Upper lobe of left lung (tissue), 6 donors: ENCODE measurements at regions not wholly inside any gene's neighbourhood (a gene's known extent, or its start where the extent isn't known, plus 50 kb on each side); places are given as distances from the start of the nearest gene placed in this dataset.

ENCODE experiments used
- ATAC-seq, 2 donors: fragments of 200-7000 bp; cut with Tn5 transposase; one replicate each; pipeline ENCODE4 v1.9.1; 2022; ENCODE audit warnings: mild to moderate bottlenecking in 2 of 2, moderate library complexity in 2 of 2; ENCODE audit not compliant: low FRiP score in 2 of 2
- DNase-seq, 2 donors: peaks; one replicate each; pipeline ENCODE4 v3.0.0-alpha.2; 2019 to 2020
- H3K27ac ChIP-seq, 4 donors: fragments of 200-600 bp; sonication (generic); one replicate each; pipeline ENCODE4 v1.5.1; 2016 to 2019
- H3K27me3 ChIP-seq, 4 donors: fragments of 200-600 bp; sonication (generic); one replicate each; pipeline ENCODE4 v1.5.1; 2017 to 2019
- H3K36me3 ChIP-seq, 4 donors: fragments of 200-600 bp; sonication (generic); one replicate each; pipeline ENCODE4 v1.5.1; 2016 to 2019
- H3K4me1 ChIP-seq, 4 donors: fragments of 200-600 bp; sonication (generic); one replicate each; pipeline ENCODE4 v1.5.1; 2018 to 2019
- H3K4me3 ChIP-seq, 4 donors: fragments of 200-600 bp; sonication (generic); one replicate each; pipeline ENCODE4 v1.5.1; 2017 to 2019; ENCODE audit warnings: mild to moderate bottlenecking in 2 of 4, moderate library complexity in 1 of 4
- H3K9me3 ChIP-seq, 4 donors: fragments of 200-600 bp; sonication (generic); one replicate each; pipeline ENCODE4 v1.5.1; 2018 to 2019
- CTCF ChIP-seq, 6 experiments: fragments of 450-650 bp in 4 of 6; fragments of 200-600 bp in 2 of 6; sonication (generic) in 2 of 6; IDR thresholded peaks; one replicate each; pipeline ENCODE4 v1.5.1; 2016 to 2019; ENCODE audit warnings: antibody characterized with exemption in 6 of 6
- EP300 ChIP-seq, 4 donors: sonication (generic); formaldehyde crosslinking; IDR thresholded peaks; one replicate each; pipeline ENCODE4 v1.5.1; 2017; ENCODE audit warnings: antibody characterized with exemption in 4 of 4, control low read depth in 2 of 4
- POLR2A ChIP-seq, 4 donors: fragments of 450-650 bp; IDR thresholded peaks; one replicate each; pipeline ENCODE4 v1.5.1; 2016 to 2017; ENCODE audit warnings: antibody characterized with exemption in 4 of 4, mild to moderate bottlenecking in 2 of 4
- POLR2AphosphoS5 ChIP-seq, 2 donors: sonication (generic); formaldehyde crosslinking; IDR thresholded peaks; one replicate each; pipeline ENCODE4 v1.5.1; 2017; ENCODE audit warnings: antibody characterized with exemption in 2 of 2
- WGBS, 2 donors: methylation state at CpG; one replicate each; pipeline ENCODE4 v1.1.5; 2017 to 2018; 5-methylcytosine and 5-hydroxymethylcytosine counted together
- donor health status: DM: no; HTN: no; CAD: no; lungs with moderate emphysema.
- donor health status: DM: no; HTN: yes; CAD: no; lungs with severe emphysema.

DNA sequence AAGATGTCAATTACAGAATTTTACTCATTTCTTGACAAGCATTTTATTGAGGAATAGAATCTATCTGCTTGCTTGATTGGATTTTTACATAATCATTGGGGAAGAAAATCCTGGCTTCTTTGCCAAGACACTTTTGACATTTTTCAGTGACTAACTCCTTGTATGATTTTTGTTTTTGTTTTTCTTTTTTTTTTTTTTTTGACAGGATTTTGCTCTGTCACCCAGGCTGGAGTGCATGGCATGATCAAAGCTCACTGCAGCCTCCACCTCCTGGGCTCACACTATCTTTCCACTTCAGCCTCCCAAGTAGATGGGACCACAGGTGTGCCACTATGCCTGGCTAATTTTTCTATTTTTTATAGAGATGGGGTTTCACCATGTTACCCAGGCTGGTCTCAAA lies 672.3 kb upstream of the RGMB start:
- Histone ChIP-seq H3K9me3 (no peaks in the 10 kb centered on the region), H3K4me1 (no peaks in the 10 kb centered on the region), H3K4me3 (no peak overlapping the region), H3K27me3 (no peaks in the 10 kb centered on the region), H3K27ac (no peak overlapping the region), H3K36me3 (no peaks in the 10 kb centered on the region)
- DNase-seq (no peak), ATAC-seq (no peak)
- no peak for TF ChIP-seq CTCF (IDR thresholded peaks at IDR 0.05)
- TF ChIP-seq POLR2AphosphoS5 (IDR thresholded peaks at IDR 0.05): no peak
- TF ChIP-seq EP300 (IDR thresholded peaks at IDR 0.05): no peak
- no peak for TF ChIP-seq POLR2A (IDR thresholded peaks at IDR 0.05)

DNA sequence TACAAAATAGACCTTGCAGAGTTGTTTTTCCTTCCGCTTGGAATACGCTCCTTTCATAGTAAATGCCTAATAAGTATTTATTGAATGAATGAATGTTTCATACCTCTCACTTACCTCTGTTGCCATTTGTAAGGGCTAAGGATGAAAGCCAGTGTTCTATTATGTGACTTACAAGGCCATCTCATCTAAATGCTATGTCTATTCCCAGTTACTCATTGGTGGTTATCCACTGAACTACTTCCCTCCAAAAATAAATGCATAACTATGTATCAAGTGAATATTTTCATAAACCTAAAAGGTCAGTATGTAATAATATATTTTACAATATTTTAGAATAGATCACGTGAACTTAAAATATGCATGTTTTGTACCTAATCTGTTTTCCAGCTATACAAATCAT lies 670.5 kb upstream of the RGMB start:
- Histone ChIP-seq H3K9me3 (no peaks in the 10 kb centered on the region), H3K4me3 (no peak overlapping the region), H3K27ac (no peak overlapping the region), H3K27me3 (no peaks in the 10 kb centered on the region), H3K36me3 (no peaks in the 10 kb centered on the region), H3K4me1 (no peaks in the 10 kb centered on the region)
- ATAC-seq (no peak), DNase-seq (no peak)
- no peak for TF ChIP-seq CTCF (IDR thresholded peaks at IDR 0.05)
- TF ChIP-seq POLR2AphosphoS5 (IDR thresholded peaks at IDR 0.05): no peak
- no peak for TF ChIP-seq POLR2A (IDR thresholded peaks at IDR 0.05)
- no peak for TF ChIP-seq EP300 (IDR thresholded peaks at IDR 0.05)
- 58 to 62% methylated on average over 3 of the region's 3 CpGs for WGBS, 2 donors

GRCh38 chr5:98103807-98104206 lies 669.7 kb upstream of the RGMB start:
- Histone ChIP-seq H3K4me3 (no peak overlapping the region), H3K9me3 (no peaks in the 10 kb centered on the region), H3K36me3 (no peaks in the 10 kb centered on the region), H3K4me1 (no peaks in the 10 kb centered on the region), H3K27ac (no peak overlapping the region), H3K27me3 (no peaks in the 10 kb centered on the region)
- TF ChIP-seq EP300 (IDR thresholded peaks at IDR 0.05): no peak
- no peak for TF ChIP-seq CTCF (IDR thresholded peaks at IDR 0.05)
- no peak for TF ChIP-seq POLR2AphosphoS5 (IDR thresholded peaks at IDR 0.05)
- no peak for TF ChIP-seq POLR2A (IDR thresholded peaks at IDR 0.05)
- WGBS, 2 donors: 66 to 81% methylated on average over 5 of the region's 5 CpGs
- no peak for DNase-seq
- no peak for ATAC-seq

DNA sequence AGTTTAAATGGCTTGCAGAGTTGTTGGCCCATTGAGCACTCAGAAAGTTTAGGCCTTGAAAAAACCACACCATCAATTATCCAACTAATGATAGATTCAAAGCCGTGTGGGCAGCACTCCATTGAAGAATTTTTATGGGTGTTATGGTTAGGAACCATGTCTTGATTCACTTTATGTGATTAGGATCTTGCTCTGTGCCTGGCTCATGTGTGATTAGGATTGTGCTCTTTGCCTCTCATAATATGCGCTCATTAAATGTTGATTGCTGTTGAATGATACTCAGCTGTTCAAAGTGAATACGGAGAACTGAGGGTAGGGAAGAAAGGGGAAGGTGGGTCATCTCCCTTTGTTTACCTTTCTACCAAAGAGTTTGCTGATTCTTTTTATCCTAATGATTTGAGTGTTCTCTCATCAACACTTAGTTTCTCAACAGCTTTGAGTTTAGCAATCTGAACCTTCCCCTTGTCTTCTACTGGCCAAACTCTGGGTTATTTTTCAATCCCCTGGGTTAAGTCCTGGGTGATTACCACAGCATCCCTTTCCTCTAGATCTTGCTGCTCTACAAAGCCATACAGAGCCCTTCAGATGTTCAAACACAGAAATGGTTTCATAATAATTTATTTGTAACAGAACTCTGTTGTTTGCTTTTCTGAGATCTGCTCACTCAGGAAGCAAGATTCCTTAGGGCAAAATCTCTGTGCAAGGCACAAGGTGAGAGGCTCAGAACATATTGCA lies 668.8 kb upstream of the RGMB start:
- Histone ChIP-seq H3K36me3 (no peaks in the 10 kb centered on the region), H3K4me3 (no peak overlapping the region), H3K27me3 (no peaks in the 10 kb centered on the region), H3K9me3 (no peaks in the 10 kb centered on the region), H3K4me1 (no peaks in the 10 kb centered on the region), H3K27ac (no peak overlapping the region)
- WGBS, 2 donors: 50 to 57% methylated on average over 3 of the region's 3 CpGs
- TF ChIP-seq CTCF (IDR thresholded peaks at IDR 0.05) (no peak), POLR2A (IDR thresholded peaks at IDR 0.05) (no peak), EP300 (IDR thresholded peaks at IDR 0.05) (no peak), POLR2AphosphoS5 (IDR thresholded peaks at IDR 0.05) (no peak)
- DNase-seq (no peak), ATAC-seq (no peak)

- Histone ChIP-seq H3K9me3 (no peaks in the 10 kb centered on the region), H3K4me1 (no peaks in the 10 kb centered on the region), H3K36me3 (no peaks in the 10 kb centered on the region), H3K27me3 (no peaks in the 10 kb centered on the region), H3K27ac (no peak overlapping the region), H3K4me3 (no peak overlapping the region)
- ATAC-seq (no peak), DNase-seq (no peak)
- no peak for TF ChIP-seq POLR2AphosphoS5 (IDR thresholded peaks at IDR 0.05)
- no peak for TF ChIP-seq CTCF (IDR thresholded peaks at IDR 0.05)
- TF ChIP-seq EP300 (IDR thresholded peaks at IDR 0.05): no peak
- TF ChIP-seq POLR2A (IDR thresholded peaks at IDR 0.05): no peak
- WGBS, 2 donors: 72 to 74% methylated on average over 6 of the region's 6 CpGs
Measured at GRCh38 chr5:98105681-98106080, 667.8 kb upstream of the RGMB start.
